ENCODE measurements at regions not wholly inside any gene's neighbourhood (a gene's known extent, or its start where the extent isn't known, plus 50 kb on each side); places are given as distances from the start of the nearest gene placed in this dataset.

GRCh38 chrX:51406688-51407519 is 74.3 kb downstream of the NUDT10 start:
- no peak overlapping the region for H3K27ac ChIP-seq (ENCODE audit: extremely low read depth, low read depth, low read length)
- ChIA-PET CTCF (interaction anchor here (0.6 kb wide), 1 partner anchor 361 kb away, joined by 3 read pairs; no protein-coding TSS in a partner anchor), POLR2A (no interaction called here)
- TF ChIP-seq SP7 (tag by site-specific recombination; IDR thresholded peaks at IDR 0.05) = no peak
- no peak for TF ChIP-seq ZBTB20 (tag by site-specific recombination; IDR thresholded peaks at IDR 0.05)
- TF ChIP-seq ZNF274 (IDR thresholded peaks at IDR 0.05; ENCODE audit: low read length) = no peak
- TF ChIP-seq ZNF274 (tag by site-specific recombination; IDR thresholded peaks at IDR 0.05; ENCODE audit: borderline replicate concordance) = no peak
- TF ChIP-seq ZNF132 (tag by site-specific recombination; IDR thresholded peaks at IDR 0.05; ENCODE audit: borderline replicate concordance) = no peak
- no peak for TF ChIP-seq ZNF514 (tag by site-specific recombination; IDR thresholded peaks at IDR 0.05)
- TF ChIP-seq KLF10 (tag by site-specific recombination; IDR thresholded peaks at IDR 0.05) = no peak
- no peak for TF ChIP-seq ZNF140 (tag by site-specific recombination; IDR thresholded peaks at IDR 0.05)
- no peak for TF ChIP-seq ZNF416 (tag by site-specific recombination; IDR thresholded peaks at IDR 0.05)
- no peak for TF ChIP-seq OSR2 (tag by site-specific recombination; IDR thresholded peaks at IDR 0.05)
- no peak for TF ChIP-seq ZNF473 (tag by site-specific recombination; IDR thresholded peaks at IDR 0.05)
- TF ChIP-seq ZNF76 (tag by site-specific recombination; IDR thresholded peaks at IDR 0.05; ENCODE audit: borderline replicate concordance, low read depth) = no peak
- no peak for TF ChIP-seq ZSCAN4 (tag by site-specific recombination; IDR thresholded peaks at IDR 0.05)
- no peaks in the 10 kb centered on the region for H3K4me1 ChIP-seq (ENCODE audit: control insufficient read depth, insufficient read depth, low read length)
- H3K36me3 ChIP-seq (ENCODE audit: control insufficient read depth in 2 of 2, insufficient read depth in 1 of 2, low read length in 2 of 2) = no peaks in the 10 kb centered on the region
- no peak overlapping the region for H3K4me3 ChIP-seq (ENCODE audit: low read depth, low read length)
- H3K9me3 ChIP-seq (ENCODE audit: control insufficient read depth, insufficient read depth, low read depth, low read length) = no peaks in the 10 kb centered on the region

- H3K4me3 ChIP-seq (ENCODE audit: low read depth, low read length) = no peak overlapping the region
- H3K36me3 ChIP-seq (ENCODE audit: control insufficient read depth in 2 of 2, insufficient read depth in 1 of 2, low read length in 2 of 2) = no peaks in the 10 kb centered on the region
- POLR2A ChIA-PET = no interaction called here
- no peak overlapping the region for H3K27ac ChIP-seq (ENCODE audit: extremely low read depth, low read depth, low read length)
- no peak for TF ChIP-seq HOXA7 (CRISPR knock-in tag; IDR thresholded peaks at IDR 0.05; ENCODE audit: borderline replicate concordance)
- TF ChIP-seq ZNF16 (tag by site-specific recombination; IDR thresholded peaks at IDR 0.05; ENCODE audit: low read depth) = no peak
- no peak for TF ChIP-seq ZNF221 (tag by site-specific recombination; IDR thresholded peaks at IDR 0.05; ENCODE audit: borderline replicate concordance)
- no peak for TF ChIP-seq ZNF174 (tag by site-specific recombination; IDR thresholded peaks at IDR 0.05)
- TF ChIP-seq ZSCAN4 (tag by site-specific recombination; IDR thresholded peaks at IDR 0.05) = no peak
- no peak for TF ChIP-seq ZNF248 (tag by site-specific recombination; IDR thresholded peaks at IDR 0.05)
- no peak for TF ChIP-seq ZNF184 (tag by site-specific recombination; IDR thresholded peaks at IDR 0.05)
- no peak for TF ChIP-seq ZNF146 (tag by site-specific recombination; IDR thresholded peaks at IDR 0.05)
- TF ChIP-seq BCL11B (tag by site-specific recombination; IDR thresholded peaks at IDR 0.05; ENCODE audit: low read depth) = no peak
- TF ChIP-seq PRDM1 (tag by site-specific recombination; IDR thresholded peaks at IDR 0.05) = no peak
- no peak for TF ChIP-seq ZNF366 (tag by site-specific recombination; conservative IDR thresholded peaks at IDR 0.05)
- TF ChIP-seq ZNF239 (tag by site-specific recombination; IDR thresholded peaks at IDR 0.05) = no peak
- TF ChIP-seq ZNF521 (tag by site-specific recombination; IDR thresholded peaks at IDR 0.05) = no peak
- TF ChIP-seq ZNF501 (tag by site-specific recombination; IDR thresholded peaks at IDR 0.05) = no peak
- TF ChIP-seq ZNF449 (tag by site-specific recombination; IDR thresholded peaks at IDR 0.05) = no peak
- no peak for TF ChIP-seq ZNF280D (tag by site-specific recombination; IDR thresholded peaks at IDR 0.05)
- no peak for TF ChIP-seq ZSCAN16 (tag by site-specific recombination; IDR thresholded peaks at IDR 0.05)
- TF ChIP-seq ZEB2 (tag by site-specific recombination; IDR thresholded peaks at IDR 0.05) = no peak
- H3K4me1 ChIP-seq (ENCODE audit: control insufficient read depth, insufficient read depth, low read length) = no peaks in the 10 kb centered on the region
- CTCF ChIA-PET = no interaction called here
- H3K9me3 ChIP-seq (ENCODE audit: control insufficient read depth, insufficient read depth, low read depth, low read length) = no peaks in the 10 kb centered on the region
These were observed 71.8 kb downstream of the NUDT10 start for GRCh38 chrX:51404445-51404844.

Measured in HEK293 (cell line).